Astrocyte of the hippocampus (primary cell): ENCODE measurements at regions not wholly inside any gene's neighbourhood (a gene's known extent, or its start where the extent isn't known, plus 50 kb on each side); places are given as distances from the start of the nearest gene placed in this dataset.
"Not testable (repeated sequence)": the region's sequence is repeated elsewhere in the genome, so short reads cannot be mapped to it uniquely, and the experiment has no call there.

ENCODE experiments used
- DNase-seq: peaks from one replicate; pipeline ENCODE4 v3.0.0; 2011; ENCODE audit warnings: low read depth, low spot score

DNA sequence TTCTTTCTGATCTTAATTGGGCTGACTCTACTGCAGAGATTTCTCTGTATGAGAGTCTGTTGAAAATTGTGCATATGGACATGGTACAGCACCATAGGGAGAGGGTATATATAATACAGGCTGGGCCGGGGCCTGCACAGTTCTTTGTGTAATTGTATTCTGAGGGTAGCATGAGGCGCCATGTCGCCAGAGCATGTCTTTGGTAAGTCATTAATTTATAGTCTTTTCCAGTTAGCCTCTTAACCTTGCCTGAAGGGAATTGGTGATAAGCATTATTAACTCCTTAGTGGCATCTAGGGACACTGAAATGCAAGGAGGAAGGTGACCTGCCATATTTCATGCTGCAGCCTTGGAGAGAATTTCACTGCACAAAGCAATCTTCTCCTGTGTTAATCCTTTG lies 569.9 kb downstream of the TMTC2 start:
- DNase-seq: no peak

DNA sequence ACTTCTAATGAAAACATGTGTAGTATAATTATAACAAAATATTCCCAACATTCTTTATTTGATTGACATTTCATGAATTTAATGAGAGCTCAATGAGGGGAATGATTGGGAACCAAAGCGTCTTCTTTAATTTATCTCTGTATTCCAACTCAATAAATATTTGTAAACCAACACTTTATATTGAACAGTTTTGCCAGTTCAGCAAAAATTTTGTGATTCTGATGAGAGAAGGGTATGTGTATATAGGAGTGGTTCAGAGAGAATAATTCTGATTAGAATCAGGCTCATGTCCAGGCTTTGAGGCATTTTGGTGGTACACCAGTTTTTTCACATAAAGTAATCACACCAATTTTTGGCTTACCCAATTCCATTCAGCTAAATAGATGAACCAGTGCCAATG lies 564.2 kb downstream of the TMTC2 start:
- DNase-seq: peak; percentile 42

DNA sequence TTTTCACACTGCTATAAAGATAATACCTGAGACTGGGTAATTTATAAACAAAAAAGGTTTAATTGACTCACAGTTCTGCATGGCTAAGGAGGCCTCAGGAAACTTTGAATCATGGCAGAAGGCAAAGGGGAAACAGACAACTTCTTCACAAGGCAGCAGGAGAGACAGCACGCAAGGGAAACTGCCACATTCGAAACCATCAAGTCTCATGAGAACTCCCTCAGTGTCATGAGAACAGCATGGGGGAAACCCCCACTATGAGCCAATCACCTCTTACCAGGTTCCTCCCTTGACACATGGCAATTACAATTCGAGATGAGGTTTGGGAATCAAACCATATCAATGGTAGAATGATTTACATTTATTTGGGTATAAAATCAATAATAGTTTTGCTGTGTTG lies 558.5 kb downstream of the TMTC2 start:
- DNase-seq: no peak

DNA sequence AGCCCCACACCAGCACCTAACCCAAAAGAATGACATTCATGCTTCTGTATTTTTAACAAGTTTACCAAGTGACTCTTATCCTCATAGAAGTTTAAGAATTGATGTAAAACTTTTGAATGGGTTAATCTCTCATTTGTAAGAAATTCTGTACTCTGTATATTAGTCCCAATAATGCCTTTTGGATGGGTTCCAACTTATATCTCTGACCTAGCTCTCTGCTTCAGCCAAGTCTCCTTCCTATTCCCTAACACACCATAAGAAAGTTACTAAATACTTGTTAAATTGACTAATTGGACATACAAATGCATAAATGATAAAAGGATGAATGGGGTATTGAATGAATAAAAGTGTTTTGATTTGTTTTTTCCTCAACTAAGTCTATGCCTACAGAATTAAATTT lies 557.3 kb downstream of the TMTC2 start:
- no peak for DNase-seq

DNA sequence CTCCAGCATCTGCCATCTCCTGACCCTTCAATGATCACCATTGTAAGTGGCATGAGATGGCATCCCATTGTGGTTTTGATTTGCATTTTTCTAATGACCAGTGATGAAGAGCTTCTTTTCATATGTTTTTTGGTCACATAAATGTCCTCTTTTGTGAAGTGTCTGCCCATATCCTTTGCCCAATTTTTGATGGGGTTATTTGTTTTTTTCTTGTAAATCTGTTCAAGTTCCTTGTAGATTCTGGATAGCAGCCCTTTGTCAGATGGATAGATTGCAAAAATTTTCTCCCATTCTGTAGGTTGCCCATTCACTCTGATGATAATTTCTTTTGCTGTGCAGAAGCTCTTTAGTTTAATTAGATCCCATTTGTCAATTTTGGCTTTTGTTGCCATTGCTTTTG lies 547.3 kb downstream of the TMTC2 start:
- DNase-seq: not testable (repeated sequence)

DNA sequence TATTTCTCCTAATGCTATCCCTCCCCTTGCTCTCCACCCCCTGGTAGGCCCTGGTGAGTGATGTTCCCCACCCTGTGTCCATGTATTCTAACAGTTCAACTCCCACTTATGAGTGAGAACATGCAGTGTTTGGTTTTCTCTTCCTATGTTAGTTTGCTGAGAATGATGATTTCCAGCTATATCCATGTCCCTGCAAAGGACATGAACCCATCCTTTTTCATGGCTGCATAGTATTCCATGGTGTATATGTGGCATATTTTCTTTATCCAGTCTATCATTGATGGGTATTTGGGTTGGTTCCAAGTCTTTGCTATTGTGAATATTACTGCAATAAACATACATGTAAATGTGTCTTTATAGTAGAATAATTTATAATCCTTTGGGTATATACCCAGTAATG lies 540.3 kb downstream of the TMTC2 start:
- not testable (repeated sequence) for DNase-seq

DNA sequence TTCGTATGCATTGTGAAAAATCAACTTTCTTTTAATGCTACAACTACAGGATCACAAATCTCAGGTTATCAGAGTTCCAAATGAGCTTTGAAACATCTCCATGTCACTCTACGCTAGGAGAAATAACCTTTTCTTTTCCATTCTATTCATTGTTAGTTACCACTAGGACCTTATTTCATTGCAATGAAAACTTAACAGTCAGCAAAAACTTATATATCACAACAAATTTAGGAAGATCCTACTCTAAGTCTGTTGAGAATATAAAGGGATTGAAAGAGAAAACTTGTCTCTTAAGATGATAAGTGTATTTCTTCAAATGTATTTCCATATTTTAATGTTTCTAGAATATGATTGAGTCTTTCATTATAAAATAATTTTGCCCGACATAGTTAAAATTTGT lies 539.1 kb downstream of the TMTC2 start:
- no peak for DNase-seq

DNA sequence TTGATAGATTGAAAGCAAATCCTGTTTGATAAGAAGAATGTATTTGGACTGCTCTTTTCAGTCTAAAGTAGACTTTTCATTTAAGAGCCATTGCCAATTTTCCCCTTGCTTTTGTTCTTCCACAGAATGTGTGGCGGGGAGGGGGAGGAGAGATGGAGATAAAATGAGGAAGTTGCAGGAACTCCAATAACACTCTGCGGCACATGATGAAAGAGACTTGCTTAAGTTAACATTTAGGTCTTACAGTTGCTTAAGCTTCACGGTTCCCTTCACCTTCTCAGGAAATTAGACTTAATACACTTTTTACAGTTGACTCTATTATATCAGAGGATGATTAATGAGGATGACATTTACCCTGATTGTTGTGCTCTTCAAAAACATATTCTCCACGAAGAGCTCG lies 537.3 kb downstream of the TMTC2 start:
- no peak for DNase-seq

DNA sequence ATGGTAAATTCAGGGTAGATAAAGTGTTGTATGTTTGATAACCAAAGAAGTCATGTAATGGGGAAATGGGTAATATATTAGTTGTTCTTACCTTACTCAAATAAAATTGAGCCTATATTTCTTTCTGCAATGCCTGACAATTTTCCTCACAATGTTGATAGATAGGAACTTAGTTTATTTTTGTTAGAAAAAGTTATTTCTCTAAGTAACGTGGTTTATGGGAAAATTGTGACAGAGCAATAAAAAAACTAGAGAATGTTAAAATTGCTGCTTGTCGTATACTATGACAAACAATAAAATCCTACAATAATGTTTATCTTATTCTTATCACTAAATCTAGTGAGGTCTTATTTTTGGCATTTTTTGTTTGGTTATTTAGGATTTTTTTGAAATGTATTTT lies 534.1 kb downstream of the TMTC2 start:
- no peak for DNase-seq

DNA sequence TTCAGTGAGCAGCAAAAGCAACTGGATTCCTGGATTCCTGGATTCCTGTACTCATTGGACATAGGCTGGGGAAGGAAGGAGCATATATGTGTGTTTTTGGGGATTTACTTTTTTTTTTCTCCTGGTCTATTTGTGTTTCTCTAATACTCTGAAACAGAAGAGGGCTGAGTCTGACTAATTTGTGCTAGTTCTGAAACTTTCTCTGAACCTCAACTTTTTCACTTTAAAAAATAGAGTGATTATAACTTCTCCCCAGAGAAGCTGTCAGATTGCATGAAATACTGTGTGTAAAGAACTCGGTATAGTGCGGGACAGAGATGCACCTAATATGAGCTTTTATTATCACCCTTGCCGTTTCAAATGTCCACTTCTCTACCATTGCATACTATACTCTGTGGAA lies 529.5 kb downstream of the TMTC2 start:
- DNase-seq: no peak

DNA sequence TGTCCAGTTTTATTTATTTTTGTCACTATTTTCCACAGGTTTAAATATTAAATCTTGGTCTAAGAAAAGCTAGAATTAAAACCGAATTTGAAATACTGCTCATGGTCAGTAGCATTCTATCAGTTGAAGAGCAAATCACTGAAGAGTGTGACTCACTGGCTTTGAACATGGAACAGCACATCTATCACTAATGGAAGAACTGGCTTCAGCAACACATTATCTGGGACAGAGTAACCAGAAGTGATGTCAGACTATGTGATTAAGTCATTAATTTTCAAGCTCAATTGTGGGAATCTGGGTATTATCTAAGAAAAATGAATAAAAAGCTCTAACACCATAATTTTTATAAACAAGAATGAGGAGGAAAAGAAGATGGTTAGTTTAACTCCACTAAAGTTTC lies 527.5 kb downstream of the TMTC2 start:
- no peak for DNase-seq

DNA sequence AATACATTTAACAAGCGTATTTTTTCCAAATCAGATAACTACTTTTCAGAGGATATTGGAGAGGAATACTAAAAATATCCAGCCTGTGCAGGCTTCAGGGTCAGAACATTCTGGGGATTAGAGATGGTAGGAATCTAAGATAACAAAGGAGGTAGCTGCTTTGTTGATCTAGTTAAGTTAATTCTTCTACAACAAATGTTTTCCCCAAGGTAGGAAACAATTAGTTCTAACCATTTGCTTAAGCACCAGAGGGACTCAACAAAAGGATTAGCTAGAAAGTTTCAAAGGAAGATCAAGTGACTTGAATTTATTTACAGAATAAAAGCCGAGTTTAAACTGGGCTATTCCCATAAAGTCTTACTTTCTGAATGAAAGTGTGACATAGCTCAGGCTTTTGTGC lies 524.2 kb downstream of the TMTC2 start:
- no peak for DNase-seq

DNA sequence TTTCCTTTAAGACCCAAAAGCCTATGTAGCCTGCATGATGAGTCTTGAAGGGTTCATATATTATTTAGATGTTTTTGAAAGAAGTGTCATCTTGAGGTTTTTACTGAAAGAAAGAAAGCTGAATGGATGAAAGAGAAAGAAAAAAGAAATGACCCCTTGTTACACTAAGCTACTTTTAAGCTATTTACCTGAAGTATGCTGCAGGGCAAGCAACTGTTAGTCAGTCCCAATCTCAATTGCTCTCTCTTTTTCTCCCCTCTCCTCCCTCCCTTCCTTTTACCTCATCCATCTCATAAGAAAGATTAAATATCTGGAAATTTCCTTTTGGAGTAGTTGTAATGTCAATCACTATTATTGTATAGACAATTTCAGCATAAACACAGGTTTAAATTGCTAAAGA lies 512.4 kb downstream of the TMTC2 start:
- DNase-seq: no peak

DNA sequence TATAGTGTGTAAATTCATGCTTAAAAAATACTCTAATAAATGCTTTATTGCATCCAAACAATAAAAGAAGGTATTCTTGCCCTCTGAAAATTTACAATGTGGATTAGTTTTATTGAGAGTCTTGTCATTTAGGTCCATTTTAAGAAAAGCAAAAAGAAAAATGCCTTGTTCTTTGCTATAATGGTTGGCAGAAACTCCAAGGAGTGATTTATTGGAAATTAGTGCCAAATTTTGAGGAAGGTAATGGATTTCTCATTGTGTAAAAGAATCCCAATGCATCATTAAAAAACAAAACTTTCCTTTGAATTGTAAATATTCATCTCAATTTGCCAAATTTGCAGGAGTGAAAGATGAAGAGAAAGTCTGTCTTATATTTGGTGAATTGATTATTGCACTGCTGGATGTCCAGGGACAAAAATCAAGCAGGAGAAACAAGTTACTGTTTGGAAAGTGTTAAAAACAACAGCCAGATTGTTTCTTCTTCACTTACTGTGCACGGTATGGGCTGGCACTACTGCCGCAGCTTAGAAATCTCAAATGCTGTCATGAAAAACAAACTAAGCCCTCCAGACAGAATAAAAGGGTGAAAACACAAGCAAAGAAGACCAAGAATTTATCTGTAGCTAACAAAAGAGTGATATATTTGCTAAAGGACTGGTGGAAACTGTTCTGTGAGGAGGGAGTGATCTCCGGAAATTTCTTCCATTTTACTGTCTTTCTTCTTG lies 511.7 kb downstream of the TMTC2 start:
- peak; percentile 7 for DNase-seq

DNA sequence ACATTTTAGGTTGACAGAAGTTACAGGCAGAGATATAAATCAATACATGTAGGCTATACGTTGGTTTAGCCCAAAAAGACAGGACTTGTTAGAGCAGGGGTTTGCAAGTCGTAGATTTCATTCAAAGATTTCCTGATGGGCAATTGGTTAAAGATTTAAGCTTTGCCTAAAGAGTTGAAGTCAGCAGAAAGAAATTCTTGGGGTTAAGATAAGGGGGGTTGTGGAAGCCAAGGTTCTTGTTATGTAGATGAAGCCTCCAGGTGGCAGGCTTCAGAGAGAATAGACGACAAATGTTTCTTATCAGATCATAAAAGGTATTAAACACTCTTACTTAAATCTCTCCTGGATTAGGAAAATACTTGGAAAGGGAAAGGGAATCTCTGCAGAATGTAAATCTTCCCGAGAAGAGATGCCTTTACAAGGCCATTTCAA lies 510.8 kb downstream of the TMTC2 start:
- DNase-seq: no peak

DNA sequence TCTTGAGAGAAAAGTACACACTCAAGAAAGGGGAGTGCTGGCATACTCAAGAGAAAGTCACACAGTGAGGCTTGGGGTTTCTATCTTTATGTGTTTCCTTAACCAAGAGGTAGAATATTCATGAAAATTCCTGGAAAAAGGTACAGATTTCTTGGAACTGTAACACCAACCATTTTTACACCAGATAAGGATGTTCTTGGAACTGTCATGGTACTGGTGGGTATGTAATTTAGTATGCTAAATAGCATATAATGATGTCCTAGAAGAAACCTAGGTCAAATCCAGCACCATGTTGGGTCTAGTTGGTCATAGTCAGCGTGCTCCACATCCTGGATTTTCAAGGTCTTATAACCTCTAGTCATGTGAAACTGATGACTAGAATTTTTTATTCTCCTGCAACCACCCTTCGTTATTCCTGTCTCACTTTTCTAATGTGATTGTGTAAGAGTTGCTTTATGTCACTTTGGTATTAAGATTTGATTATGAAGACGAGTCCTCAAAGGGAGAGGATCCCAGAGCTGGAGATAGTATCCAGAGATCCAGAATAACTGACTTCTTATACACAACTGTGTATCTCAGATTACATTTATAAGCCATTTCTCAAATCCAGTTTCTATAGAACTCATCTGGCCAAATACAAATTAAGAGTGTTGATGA lies 510.1 kb downstream of the TMTC2 start:
- no peak for DNase-seq

DNA sequence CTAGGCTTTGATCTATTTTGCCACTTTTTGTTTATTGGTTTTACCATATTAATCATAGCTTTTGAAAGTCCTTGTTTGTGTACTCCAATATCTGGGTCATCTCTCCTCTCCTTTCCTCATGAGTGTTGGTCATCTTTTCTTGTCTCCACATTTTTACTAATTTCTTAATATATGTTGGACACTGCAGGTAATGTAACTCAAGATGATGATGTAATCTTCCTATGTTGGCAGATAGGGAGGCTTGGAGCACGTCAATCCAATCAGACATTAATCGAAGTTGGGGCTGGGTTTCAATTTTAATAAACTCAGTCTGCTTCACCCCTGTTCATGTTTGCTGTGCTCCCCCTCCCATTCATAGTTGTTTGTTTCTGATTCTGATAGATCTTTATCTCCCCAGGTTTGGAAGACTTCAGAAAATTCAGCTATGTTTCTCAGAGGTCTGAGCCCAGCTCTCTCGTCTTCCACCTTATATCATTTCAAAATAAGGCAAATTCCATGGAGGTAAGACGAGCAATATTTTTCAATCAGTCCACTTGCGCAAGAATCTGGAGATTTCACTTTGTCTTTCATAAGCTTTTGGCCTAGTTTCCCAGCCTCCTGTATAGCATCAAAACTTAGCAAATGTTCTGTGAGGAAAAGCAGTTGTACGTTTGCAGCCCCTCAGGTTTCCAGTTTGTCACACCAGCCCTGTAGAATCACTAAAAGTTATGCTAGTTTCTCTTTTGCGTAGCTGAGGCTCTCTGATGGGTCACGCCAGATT lies 504.1 kb downstream of the TMTC2 start:
- no peak for DNase-seq

DNA sequence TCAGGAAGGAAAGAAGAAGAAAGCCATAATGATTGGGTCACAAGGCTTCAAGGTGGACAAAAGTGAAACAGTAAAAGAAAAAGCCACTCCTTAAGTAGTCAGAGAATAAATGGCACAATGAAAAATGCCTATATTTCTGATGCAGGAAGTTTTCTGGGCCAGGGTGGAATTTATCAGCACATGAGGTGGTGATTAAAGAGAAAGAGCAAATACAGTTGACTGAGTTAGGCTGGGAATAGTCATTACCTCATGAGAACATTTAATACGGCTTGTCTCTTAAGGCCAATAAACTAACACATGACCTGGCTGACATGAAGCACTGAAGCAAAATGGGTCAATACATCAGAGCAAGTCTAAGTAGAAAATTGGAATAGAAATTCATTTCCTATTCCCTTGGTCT lies 499.7 kb downstream of the TMTC2 start:
- no peak for DNase-seq

DNA sequence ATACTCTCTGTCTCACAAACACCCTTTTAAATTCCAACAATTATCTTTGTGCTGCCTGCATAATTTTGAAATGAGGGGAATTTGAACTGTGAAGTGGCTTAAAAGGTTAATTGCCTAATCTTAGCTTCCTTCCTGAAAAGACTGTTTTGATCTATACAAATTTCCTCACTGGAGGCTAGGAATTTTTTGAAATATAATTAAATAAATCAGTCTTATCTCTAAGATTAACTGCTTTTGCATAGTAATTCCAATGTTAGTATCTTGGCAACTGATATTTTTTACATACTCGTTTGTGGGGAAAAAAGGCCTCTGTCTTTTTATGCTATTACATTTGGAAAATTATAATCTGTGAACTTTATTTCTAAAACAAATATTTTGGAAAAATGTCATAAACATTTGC lies 498.5 kb downstream of the TMTC2 start:
- DNase-seq: no peak
